Kidney (tissue), 13 donors: ENCODE measurements at regions not wholly inside any gene's neighbourhood (a gene's known extent, or its start where the extent isn't known, plus 50 kb on each side); places are given as distances from the start of the nearest gene placed in this dataset.

ENCODE experiments used
- DNase-seq, 5 donors: peaks; one replicate each; pipeline ENCODE4 v3.0.0-alpha.2; 2013 to 2020
- FAIRE-seq: peaks from 2 replicates; lab custom pipeline; 2012; peaks lifted over from hg19 to GRCh38; lab: Jason Lieb, UNC
- H3K27ac ChIP-seq, 2 donors: one replicate each; pipeline ENCODE4 v1.7.0; 2013; ENCODE audit warnings: low read depth in 2 of 2, low read length in 2 of 2, inconsistent platforms in 1 of 2
- H3K27me3 ChIP-seq: one replicate; pipeline ENCODE4 v1.7.1; 2013; ENCODE audit warnings: low read length, inconsistent platforms; ENCODE audit not compliant: control insufficient read depth, insufficient read depth
- H3K36me3 ChIP-seq, 3 donors: one replicate each; pipeline versions ENCODE4 v1.7.0 to v1.7.1; 2013; ENCODE audit warnings: low read length in 3 of 3, control low read depth in 1 of 3, inconsistent platforms in 1 of 3; ENCODE audit not compliant: insufficient read depth in 3 of 3, control insufficient read depth in 2 of 3
- H3K4me1 ChIP-seq, 3 donors: one replicate each; pipeline versions ENCODE4 v1.7.0 to v1.7.1; 2013; ENCODE audit warnings: low read length in 3 of 3, inconsistent platforms in 1 of 3, low read depth in 1 of 3; ENCODE audit not compliant: control insufficient read depth in 2 of 3, insufficient read depth in 2 of 3
- H3K4me3 ChIP-seq, 3 donors: one replicate each; pipeline versions ENCODE4 v1.7.0 to v1.8.1; 2013; ENCODE audit warnings: low read length in 3 of 3, control low read depth in 1 of 3, inconsistent platforms in 1 of 3
- H3K9ac ChIP-seq, 3 donors: one replicate each; pipeline versions ENCODE4 v1.7.0 to v1.7.1; 2013; ENCODE audit warnings: low read length in 3 of 3, control low read depth in 1 of 3, inconsistent platforms in 1 of 3
- H3K9me3 ChIP-seq, 3 donors: one replicate each; pipeline versions ENCODE4 v1.7.0 to v1.7.1; 2013; ENCODE audit warnings: low read length in 3 of 3, control low read depth in 1 of 3, inconsistent platforms in 1 of 3; ENCODE audit not compliant: control insufficient read depth in 2 of 3, insufficient read depth in 1 of 3
- intact Hi-C: fragments of 100-400 bp; cut with DNase I; formaldehyde crosslinking; loops from one replicate; pipeline ENCODE4 v1.11.1; 2022
- TF ChIP-seq, protein P1 (sequence below): IDR thresholded peaks from 3 replicates; pipeline ENCODE4 v1.5.1; 2012; ENCODE audit warnings: mild to moderate bottlenecking, moderate library complexity, borderline replicate concordance; ENCODE audit not compliant: insufficient read depth; ENCODE audit errors: extremely low read depth
- donor health status: control.
- donor health status: control.
- donor health status: control.
- donor health status: control.
- donor health status: control.
- donor health status: DM: yes; HTN: yes; CAD: no.
- donor health status: Normal renal cell carcinoma (clear cell type).

DNA sequence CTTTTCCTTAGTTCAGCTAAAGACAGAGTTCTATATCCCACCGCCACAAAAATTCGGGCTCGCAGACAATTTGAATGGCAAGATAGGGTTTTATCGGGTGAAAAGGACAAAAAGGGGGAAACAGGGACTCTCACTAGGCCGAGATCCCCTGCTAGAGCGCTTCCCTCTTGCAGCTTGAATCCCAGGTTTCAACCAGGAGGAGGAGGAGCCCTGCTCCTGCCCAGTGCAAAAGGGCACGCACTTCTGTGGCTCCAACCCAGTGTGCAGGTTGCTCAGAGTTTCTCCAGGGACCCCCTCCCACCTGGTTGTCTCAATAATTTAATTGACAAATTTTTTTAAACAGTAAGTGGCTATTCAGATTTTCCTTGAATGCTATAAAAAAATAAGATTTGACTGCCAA is 152.6 kb upstream of the LUZP2 start:
- FAIRE-seq: no peak
- TF ChIP-seq, protein P1, sequence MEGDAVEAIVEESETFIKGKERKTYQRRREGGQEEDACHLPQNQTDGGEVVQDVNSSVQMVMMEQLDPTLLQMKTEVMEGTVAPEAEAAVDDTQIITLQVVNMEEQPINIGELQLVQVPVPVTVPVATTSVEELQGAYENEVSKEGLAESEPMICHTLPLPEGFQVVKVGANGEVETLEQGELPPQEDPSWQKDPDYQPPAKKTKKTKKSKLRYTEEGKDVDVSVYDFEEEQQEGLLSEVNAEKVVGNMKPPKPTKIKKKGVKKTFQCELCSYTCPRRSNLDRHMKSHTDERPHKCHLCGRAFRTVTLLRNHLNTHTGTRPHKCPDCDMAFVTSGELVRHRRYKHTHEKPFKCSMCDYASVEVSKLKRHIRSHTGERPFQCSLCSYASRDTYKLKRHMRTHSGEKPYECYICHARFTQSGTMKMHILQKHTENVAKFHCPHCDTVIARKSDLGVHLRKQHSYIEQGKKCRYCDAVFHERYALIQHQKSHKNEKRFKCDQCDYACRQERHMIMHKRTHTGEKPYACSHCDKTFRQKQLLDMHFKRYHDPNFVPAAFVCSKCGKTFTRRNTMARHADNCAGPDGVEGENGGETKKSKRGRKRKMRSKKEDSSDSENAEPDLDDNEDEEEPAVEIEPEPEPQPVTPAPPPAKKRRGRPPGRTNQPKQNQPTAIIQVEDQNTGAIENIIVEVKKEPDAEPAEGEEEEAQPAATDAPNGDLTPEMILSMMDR: no peak

DNA sequence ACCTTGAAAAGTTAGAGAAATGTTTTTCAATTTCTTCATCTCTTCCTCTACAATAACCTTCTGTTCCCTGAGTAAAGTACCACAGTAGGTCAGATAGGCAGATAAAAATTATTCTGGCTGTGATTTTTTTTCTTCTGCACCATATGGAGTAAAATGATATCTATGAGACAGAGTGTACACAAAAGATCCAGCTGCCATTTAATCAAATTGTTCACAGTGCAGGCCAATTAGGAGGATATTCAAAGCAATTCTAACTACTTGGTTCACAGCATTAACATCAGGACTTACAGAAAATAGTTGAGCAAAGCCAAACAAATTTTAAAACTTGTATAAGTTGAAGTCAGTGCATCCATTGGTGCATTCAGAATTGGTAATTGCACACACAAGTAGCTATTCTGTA is 147.9 kb upstream of the LUZP2 start:
- H3K27me3 ChIP-seq: no peaks in the 10 kb centered on the region
- H3K9me3 ChIP-seq: no peaks in the 10 kb centered on the region
- DNase-seq (no peak), FAIRE-seq (no peak)
- H3K9ac ChIP-seq: no peak overlapping the region
- no peaks in the 10 kb centered on the region for H3K4me1 ChIP-seq
- no peak overlapping the region for H3K27ac ChIP-seq
- H3K4me3 ChIP-seq: no peak overlapping the region
- no peaks in the 10 kb centered on the region for H3K36me3 ChIP-seq
- intact Hi-C loops: loop anchor here (10.0 kb wide), 1 partner anchor 66 kb away; no protein-coding TSS in a partner anchor
- TF ChIP-seq, protein P1: no peak

More for the DNA sequence above, 152.6 kb upstream of the LUZP2 start:
- DNase-seq: no peak
- H3K4me1 ChIP-seq: no peaks in the 10 kb centered on the region
- intact Hi-C loops: loop anchor here (10.0 kb wide), 1 partner anchor 71 kb away; no protein-coding TSS in a partner anchor
- no peak overlapping the region for H3K4me3 ChIP-seq
- H3K27ac ChIP-seq: no peak overlapping the region
- no peaks in the 10 kb centered on the region for H3K36me3 ChIP-seq
- H3K27me3 ChIP-seq: no peaks in the 10 kb centered on the region
- H3K9me3 ChIP-seq: no peaks in the 10 kb centered on the region
- no peak overlapping the region for H3K9ac ChIP-seq

DNA sequence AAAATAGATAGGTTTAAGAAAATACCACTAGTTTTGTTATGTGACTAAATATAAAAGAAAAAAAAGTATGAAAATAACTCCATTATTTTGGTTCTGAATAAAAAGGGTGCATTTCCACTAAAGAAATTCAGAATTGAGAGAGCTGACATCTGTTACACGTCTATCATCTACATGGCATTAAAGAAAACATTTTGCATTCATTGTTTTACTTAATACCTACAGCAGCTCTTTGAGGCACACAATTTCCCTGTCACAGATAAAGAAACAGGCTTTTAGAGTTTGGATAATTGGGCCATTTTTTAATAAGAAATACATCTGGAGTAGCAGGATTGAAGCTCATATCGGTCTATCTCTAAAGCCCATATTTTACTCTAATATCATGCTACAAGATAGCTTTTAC is 145.7 kb upstream of the LUZP2 start:
- Histone ChIP-seq H3K9me3 (no peaks in the 10 kb centered on the region), H3K4me3 (no peak overlapping the region), H3K4me1 (no peaks in the 10 kb centered on the region), H3K27me3 (no peaks in the 10 kb centered on the region), H3K27ac (no peak overlapping the region), H3K9ac (no peak overlapping the region), H3K36me3 (no peaks in the 10 kb centered on the region)
- no peak for FAIRE-seq
- no peak for DNase-seq
- TF ChIP-seq, protein P1: no peak
- intact Hi-C loops: no loop called here

DNA sequence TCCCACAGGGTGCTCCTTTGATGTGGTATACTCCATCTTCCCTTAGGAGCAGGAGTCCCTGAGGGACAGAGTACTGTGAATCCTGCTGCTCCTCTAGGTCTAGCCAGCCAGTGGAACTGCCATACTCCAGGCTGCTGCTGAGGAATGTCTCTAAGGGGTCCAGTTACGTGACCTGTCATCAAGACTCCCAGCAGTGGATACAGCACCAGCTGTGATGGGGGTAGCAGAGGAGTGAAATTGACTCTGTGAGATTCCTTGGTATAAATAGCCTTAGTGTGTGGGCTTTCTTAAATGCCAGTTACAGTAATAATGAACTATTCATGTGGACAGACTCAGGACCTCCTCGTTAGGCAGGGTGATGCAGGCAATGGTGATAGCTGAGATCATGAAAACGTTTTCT is 140.4 kb upstream of the LUZP2 start:
- H3K36me3 ChIP-seq: no peaks in the 10 kb centered on the region
- no peaks in the 10 kb centered on the region for H3K27me3 ChIP-seq
- no peaks in the 10 kb centered on the region for H3K4me1 ChIP-seq
- no peak overlapping the region for H3K4me3 ChIP-seq
- H3K9me3 ChIP-seq: no peaks in the 10 kb centered on the region
- no peak for FAIRE-seq
- no peak overlapping the region for H3K9ac ChIP-seq
- H3K27ac ChIP-seq: no peak overlapping the region
- DNase-seq: peak in 3 of 5 donors; percentile 33 to 51 (median 41)
- intact Hi-C loops: no loop called here
- TF ChIP-seq, protein P1: no peak
